Panc1 (cell line): ENCODE measurements at regions not wholly inside any gene's neighbourhood (a gene's known extent, or its start where the extent isn't known, plus 50 kb on each side); places are given as distances from the start of the nearest gene placed in this dataset.

Experiments used
- ATAC-seq: fragments of 200-7000 bp; cut with Tn5 transposase; 2 replicates; pipeline ENCODE4 v1.9.1; 2020; ENCODE audit warnings: mild to moderate bottlenecking, moderate library complexity
- BruUV-seq: library from RNA; stranded (reverse); fragments of 400-500 nt; replicated peaks from 2 replicates; lab custom pipeline; 2021; lab: Mats Ljungman, UMichigan
- CTCF ChIA-PET: fragments of 300-600 bp; sonication (Branson Sonifier 250); formaldehyde crosslinking; loops from one replicate; lab custom pipeline; 2022; ENCODE audit warnings: antibody characterized with exemption; lab: Charles Lee
- POLR2A ChIA-PET: fragments of 300-600 bp; sonication (Branson Sonifier 250); formaldehyde crosslinking; loops from one replicate; lab custom pipeline; 2022; ENCODE audit warnings: antibody characterized with exemption; lab: Charles Lee
- DNase-seq: peaks from one replicate; pipeline ENCODE4 v3.0.0-alpha.2; 2010; ENCODE audit warnings: low read depth, low spot score
- H3K27ac ChIP-seq: 2 replicates; pipeline ENCODE4 v1.5.1; 2011; ENCODE audit warnings: mild to moderate bottlenecking, low read length, inconsistent platforms
- H3K27me3 ChIP-seq: fragments of 200-500 bp; sonication (Bioruptor generic); 2 replicates; pipeline ENCODE4 v1.6.0; 2014; ENCODE audit warnings: low read length, inconsistent platforms; ENCODE audit not compliant: control insufficient read depth, insufficient read depth
- H3K36me3 ChIP-seq: fragments of 200-500 bp; sonication (Bioruptor generic); 2 replicates; pipeline ENCODE4 v1.5.1; 2014; ENCODE audit warnings: inconsistent platforms, mild to moderate bottlenecking, low read length, moderate library complexity; ENCODE audit not compliant: control insufficient read depth, insufficient read depth
- H3K4me1 ChIP-seq: 2 replicates; pipeline ENCODE4 v1.5.1; 2011; ENCODE audit warnings: inconsistent platforms, mild to moderate bottlenecking, low read length, moderate library complexity; ENCODE audit not compliant: control insufficient read depth, insufficient read depth
- H3K4me3 ChIP-seq, 2 experiments: 2 replicates each; pipeline ENCODE4 v1.5.1; 2011 to 2012; ENCODE audit warnings: low read depth in 2 of 2, low read length in 2 of 2, mild to moderate bottlenecking in 2 of 2, inconsistent platforms in 1 of 2, moderate library complexity in 1 of 2
- H3K9me3 ChIP-seq: fragments of 200-500 bp; sonication (Bioruptor generic); 2 replicates; pipeline ENCODE4 v1.5.1; 2014; ENCODE audit warnings: low read depth, mild to moderate bottlenecking, inconsistent platforms, low read length, moderate library complexity; ENCODE audit not compliant: control insufficient read depth, insufficient read depth
- POLR2AphosphoS5 ChIP-seq: IDR thresholded peaks from 2 replicates; pipeline ENCODE4 v1.6.1; 2012; ENCODE audit warnings: mild to moderate bottlenecking, low read depth, low read length, moderate library complexity
- SIN3A ChIP-seq: IDR thresholded peaks from 2 replicates; pipeline ENCODE4 v1.6.1; 2012; ENCODE audit warnings: low read depth, mild to moderate bottlenecking, low read length, moderate library complexity, borderline replicate concordance; ENCODE audit not compliant: insufficient read depth
- TCF7L2 ChIP-seq: IDR thresholded peaks from 2 replicates; pipeline ENCODE4 v1.6.1; 2011; ENCODE audit warnings: mild to moderate bottlenecking, low read depth, low read length, inconsistent platforms
- in situ Hi-C: cut with HindIII; loops from 2 replicates; pipeline ENCODE4 v1.10.0; 2016; ENCODE audit warnings: low sequenced_read_pairs, low pct_unique_long_range_greater_than_20kb
- intact Hi-C: fragments of 100-400 bp; cut with micrococcal nuclease; formaldehyde crosslinking; loops from one replicate; pipeline ENCODE4 v1.10.0; 2022; ENCODE audit not compliant: unreplicated experiment
- TF ChIP-seq, protein P1 (sequence below): fragments of 450-650 bp; IDR thresholded peaks from 2 replicates; pipeline ENCODE4 v1.5.1; 2017; ENCODE audit warnings: mild to moderate bottlenecking
- TF ChIP-seq, protein P2 (sequence below), 2 experiments: IDR thresholded peaks; 2 replicates each; pipeline ENCODE4 v1.6.1; 2011 to 2012; ENCODE audit warnings: low read depth in 2 of 2, control low read depth in 1 of 2, low read length in 1 of 2, mild to moderate bottlenecking in 1 of 2, moderate library complexity in 1 of 2; ENCODE audit not compliant: insufficient read depth in 1 of 2

DNA sequence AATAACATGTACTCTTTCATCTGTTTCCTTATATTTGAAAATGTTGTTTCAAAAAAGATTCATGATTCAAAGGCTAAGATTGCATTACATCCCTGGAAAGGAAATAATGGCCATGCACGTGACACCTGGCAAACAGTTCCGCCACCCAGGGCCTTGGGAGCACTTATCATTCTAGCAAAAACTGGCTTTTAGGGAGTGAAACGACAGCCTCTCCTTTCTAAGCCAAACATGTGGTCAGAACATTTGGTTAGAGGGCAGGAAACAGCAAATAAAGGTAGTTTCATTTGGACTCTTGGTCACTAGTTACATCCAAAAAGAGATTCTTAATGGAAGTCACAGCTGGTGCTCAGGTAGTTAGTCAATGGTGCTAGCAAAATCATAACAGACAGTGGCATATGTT lies 83.5 kb downstream of the FAS start:
- ATAC-seq: no peak
- H3K27ac ChIP-seq: no peak overlapping the region
- CTCF ChIA-PET: no interaction called here

DNA sequence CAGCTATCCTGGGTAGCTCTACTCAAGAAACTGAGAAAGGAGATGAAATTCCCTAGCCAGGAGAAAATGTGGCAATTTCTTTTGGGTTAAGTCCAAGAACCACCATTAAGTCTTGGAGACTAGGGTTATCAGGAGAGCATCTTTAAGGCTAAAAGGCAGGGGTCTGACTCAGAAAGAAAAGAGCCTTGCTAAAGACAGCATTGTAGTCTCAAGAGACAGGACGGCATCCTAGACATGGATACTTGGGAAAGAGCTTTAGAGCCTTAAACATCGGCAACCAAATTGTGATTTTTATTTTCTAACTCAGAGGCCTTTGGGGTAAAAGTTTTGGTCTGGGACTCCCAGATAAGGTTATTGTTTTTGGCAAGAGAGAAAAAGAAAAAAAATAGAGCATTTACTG lies 83.1 kb downstream of the FAS start:
- Histone ChIP-seq H3K27me3 (no peaks in the 10 kb centered on the region), H3K9me3 (no peaks in the 10 kb centered on the region), H3K27ac (no peak overlapping the region), H3K36me3 (no peaks in the 10 kb centered on the region), H3K4me1 (no peaks in the 10 kb centered on the region), H3K4me3 (no peak overlapping the region)
- in situ Hi-C loops: no loop called here
- TF ChIP-seq, protein P1, sequence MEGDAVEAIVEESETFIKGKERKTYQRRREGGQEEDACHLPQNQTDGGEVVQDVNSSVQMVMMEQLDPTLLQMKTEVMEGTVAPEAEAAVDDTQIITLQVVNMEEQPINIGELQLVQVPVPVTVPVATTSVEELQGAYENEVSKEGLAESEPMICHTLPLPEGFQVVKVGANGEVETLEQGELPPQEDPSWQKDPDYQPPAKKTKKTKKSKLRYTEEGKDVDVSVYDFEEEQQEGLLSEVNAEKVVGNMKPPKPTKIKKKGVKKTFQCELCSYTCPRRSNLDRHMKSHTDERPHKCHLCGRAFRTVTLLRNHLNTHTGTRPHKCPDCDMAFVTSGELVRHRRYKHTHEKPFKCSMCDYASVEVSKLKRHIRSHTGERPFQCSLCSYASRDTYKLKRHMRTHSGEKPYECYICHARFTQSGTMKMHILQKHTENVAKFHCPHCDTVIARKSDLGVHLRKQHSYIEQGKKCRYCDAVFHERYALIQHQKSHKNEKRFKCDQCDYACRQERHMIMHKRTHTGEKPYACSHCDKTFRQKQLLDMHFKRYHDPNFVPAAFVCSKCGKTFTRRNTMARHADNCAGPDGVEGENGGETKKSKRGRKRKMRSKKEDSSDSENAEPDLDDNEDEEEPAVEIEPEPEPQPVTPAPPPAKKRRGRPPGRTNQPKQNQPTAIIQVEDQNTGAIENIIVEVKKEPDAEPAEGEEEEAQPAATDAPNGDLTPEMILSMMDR: no peak
- TF ChIP-seq TCF7L2 (no peak), SIN3A (no peak)
- ATAC-seq (no peak), DNase-seq (no peak)
- POLR2A ChIA-PET: no interaction called here
- no TSS peak for BruUV-seq
- CTCF ChIA-PET: no interaction called here
- intact Hi-C loops: no loop called here

More for the DNA sequence above, 83.5 kb downstream of the FAS start:
- TF ChIP-seq, protein P2, sequence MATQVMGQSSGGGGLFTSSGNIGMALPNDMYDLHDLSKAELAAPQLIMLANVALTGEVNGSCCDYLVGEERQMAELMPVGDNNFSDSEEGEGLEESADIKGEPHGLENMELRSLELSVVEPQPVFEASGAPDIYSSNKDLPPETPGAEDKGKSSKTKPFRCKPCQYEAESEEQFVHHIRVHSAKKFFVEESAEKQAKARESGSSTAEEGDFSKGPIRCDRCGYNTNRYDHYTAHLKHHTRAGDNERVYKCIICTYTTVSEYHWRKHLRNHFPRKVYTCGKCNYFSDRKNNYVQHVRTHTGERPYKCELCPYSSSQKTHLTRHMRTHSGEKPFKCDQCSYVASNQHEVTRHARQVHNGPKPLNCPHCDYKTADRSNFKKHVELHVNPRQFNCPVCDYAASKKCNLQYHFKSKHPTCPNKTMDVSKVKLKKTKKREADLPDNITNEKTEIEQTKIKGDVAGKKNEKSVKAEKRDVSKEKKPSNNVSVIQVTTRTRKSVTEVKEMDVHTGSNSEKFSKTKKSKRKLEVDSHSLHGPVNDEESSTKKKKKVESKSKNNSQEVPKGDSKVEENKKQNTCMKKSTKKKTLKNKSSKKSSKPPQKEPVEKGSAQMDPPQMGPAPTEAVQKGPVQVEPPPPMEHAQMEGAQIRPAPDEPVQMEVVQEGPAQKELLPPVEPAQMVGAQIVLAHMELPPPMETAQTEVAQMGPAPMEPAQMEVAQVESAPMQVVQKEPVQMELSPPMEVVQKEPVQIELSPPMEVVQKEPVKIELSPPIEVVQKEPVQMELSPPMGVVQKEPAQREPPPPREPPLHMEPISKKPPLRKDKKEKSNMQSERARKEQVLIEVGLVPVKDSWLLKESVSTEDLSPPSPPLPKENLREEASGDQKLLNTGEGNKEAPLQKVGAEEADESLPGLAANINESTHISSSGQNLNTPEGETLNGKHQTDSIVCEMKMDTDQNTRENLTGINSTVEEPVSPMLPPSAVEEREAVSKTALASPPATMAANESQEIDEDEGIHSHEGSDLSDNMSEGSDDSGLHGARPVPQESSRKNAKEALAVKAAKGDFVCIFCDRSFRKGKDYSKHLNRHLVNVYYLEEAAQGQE (IDR thresholded peaks at IDR 0.05; ENCODE audit: insufficient read depth in 1 of 2, low read depth in 2 of 2, low read length in 1 of 2): no peak
- TF ChIP-seq SIN3A (no peak), POLR2AphosphoS5 (no peak), TCF7L2 (no peak)
- TF ChIP-seq, protein P1: no peak
- Histone ChIP-seq H3K36me3 (no peaks in the 10 kb centered on the region), H3K4me1 (no peaks in the 10 kb centered on the region), H3K27me3 (no peaks in the 10 kb centered on the region), H3K4me3 (no peak overlapping the region), H3K9me3 (no peaks in the 10 kb centered on the region)
- intact Hi-C loops: no loop called here
- in situ Hi-C loops: no loop called here
- no peak for DNase-seq
- POLR2A ChIA-PET: no interaction called here
- no TSS peak for BruUV-seq
